ENCODE measurements at regions not wholly inside any gene's neighbourhood (a gene's known extent, or its start where the extent isn't known, plus 50 kb on each side); places are given as distances from the start of the nearest gene placed in this dataset.

- TF ChIP-seq CTCF (IDR thresholded peaks at IDR 0.05) (no peak), EZH2 (IDR thresholded peaks at IDR 0.05; ENCODE audit: borderline replicate concordance, insufficient read depth, low read depth, low read length, poor library complexity, severe bottlenecking) (no peak)
Observed at GRCh38 chr7:25894002-25894901, 257.7 kb upstream of the NFE2L3 start.
